ENCODE measurements at regions not wholly inside any gene's neighbourhood (a gene's known extent, or its start where the extent isn't known, plus 50 kb on each side); places are given as distances from the start of the nearest gene placed in this dataset.
"Not testable (repeated sequence)": the region's sequence is repeated elsewhere in the genome, so short reads cannot be mapped to it uniquely, and the experiment has no call there.

GRCh38 chr4:49117951-49118350, 131.9 kb downstream of the CWH43 start:
- intact Hi-C loops (cut with micrococcal nuclease): loop anchor here (2.0 kb wide), 1 partner anchor 17 kb away; no protein-coding TSS in a partner anchor

GRCh38 chr4:49118379-49119212, 132.5 kb downstream of the CWH43 start:
- intact Hi-C loops (cut with micrococcal nuclease): loop anchor here (2.0 kb wide), 1 partner anchor 18 kb away; no protein-coding TSS in a partner anchor

- intact Hi-C loops (cut with micrococcal nuclease): loop anchor here (2.0 kb wide), 1 partner anchor 19 kb away; no protein-coding TSS in a partner anchor
Measured at GRCh38 chr4:49119345-49119744, 133.3 kb downstream of the CWH43 start.

- intact Hi-C loops (cut with micrococcal nuclease): not testable (repeated sequence)
Measured at GRCh38 chr4:49120042-49120779, 134.1 kb downstream of the CWH43 start.

GRCh38 chr4:49120804-49121203, 134.7 kb downstream of the CWH43 start:
- intact Hi-C loops (cut with micrococcal nuclease): not testable (repeated sequence)

GRCh38 chr4:49126443-49126842, 140.4 kb downstream of the CWH43 start:
- intact Hi-C loops (cut with micrococcal nuclease): not testable (repeated sequence)

- intact Hi-C loops (cut with micrococcal nuclease): not testable (repeated sequence)
Measured at GRCh38 chr4:49126858-49127257, 140.8 kb downstream of the CWH43 start.

GRCh38 chr4:49129385-49129784, 143.3 kb downstream of the CWH43 start:
- intact Hi-C loops (cut with micrococcal nuclease): not testable (repeated sequence)

GRCh38 chr4:49129870-49130269, 143.8 kb downstream of the CWH43 start:
- intact Hi-C loops (cut with micrococcal nuclease): not testable (repeated sequence)

- intact Hi-C loops (cut with micrococcal nuclease): not testable (repeated sequence)
Measured at GRCh38 chr4:49130724-49131123, 144.6 kb downstream of the CWH43 start.

- intact Hi-C loops (cut with micrococcal nuclease): not testable (repeated sequence)
Measured at GRCh38 chr4:49137043-49137442, 151.0 kb downstream of the CWH43 start.

GRCh38 chr4:49137961-49138360, 151.9 kb downstream of the CWH43 start:
- intact Hi-C loops (cut with micrococcal nuclease): not testable (repeated sequence)

GRCh38 chr4:49138818-49139217, 152.7 kb downstream of the CWH43 start:
- intact Hi-C loops (cut with micrococcal nuclease): not testable (repeated sequence)

- intact Hi-C loops (cut with micrococcal nuclease): not testable (repeated sequence)
Measured at GRCh38 chr4:49139513-49139912, 153.4 kb downstream of the CWH43 start.

- intact Hi-C loops (cut with micrococcal nuclease): not testable (repeated sequence)
Measured at GRCh38 chr4:49140351-49140750, 154.3 kb downstream of the CWH43 start.

- intact Hi-C loops (cut with micrococcal nuclease): not testable (repeated sequence)
Measured at GRCh38 chr4:49141955-49142354, 155.9 kb downstream of the CWH43 start.

GRCh38 chr4:49147143-49147542, 161.1 kb downstream of the CWH43 start:
- intact Hi-C loops (cut with micrococcal nuclease): not testable (repeated sequence)

GRCh38 chr4:49147596-49147995, 161.5 kb downstream of the CWH43 start:
- intact Hi-C loops (cut with micrococcal nuclease): not testable (repeated sequence)

- intact Hi-C loops (cut with micrococcal nuclease): not testable (repeated sequence)
Measured at GRCh38 chr4:49149006-49149975, 163.2 kb downstream of the CWH43 start.

GRCh38 chr4:49150351-49151083, 164.4 kb downstream of the CWH43 start:
- intact Hi-C loops (cut with micrococcal nuclease): not testable (repeated sequence)
